ENCODE measurements at regions not wholly inside any gene's neighbourhood (a gene's known extent, or its start where the extent isn't known, plus 50 kb on each side); places are given as distances from the start of the nearest gene placed in this dataset.

DNA sequence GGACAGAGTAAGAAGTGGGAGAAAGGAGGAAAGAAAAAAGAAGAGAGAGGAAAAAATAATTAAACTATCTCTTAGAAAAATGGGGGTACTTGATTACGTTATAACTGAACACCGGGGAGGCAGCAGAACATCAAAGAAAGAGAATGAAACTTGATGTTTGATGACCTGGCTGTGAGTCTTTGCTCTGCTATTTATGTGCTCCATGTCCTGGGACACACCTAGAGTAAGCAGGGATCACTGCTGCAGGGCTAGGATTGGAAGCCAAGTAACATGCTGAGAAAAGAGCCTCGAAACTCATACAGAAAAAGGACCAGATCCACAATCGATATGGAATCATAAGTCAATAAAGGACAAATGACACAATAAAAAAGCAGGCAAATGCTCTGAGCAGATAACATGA is 56.7 kb upstream of the COL13A1 start:
- H3K4me1 Mint-ChIP-seq = no peaks in the 10 kb centered on the region
- Histone ChIP-seq H3K79me2 (ENCODE audit: control insufficient read depth, insufficient read depth, low read length) (no peaks in the 10 kb centered on the region), H3K4me1 (ENCODE audit: control insufficient read depth in 2 of 2, insufficient read depth in 2 of 2, low read length in 2 of 2) (no peaks in the 10 kb centered on the region), H3K9ac (ENCODE audit: low read length) (no peak overlapping the region), H3K4me3 (ENCODE audit: control extremely low read depth in 1 of 5, extremely low read depth in 1 of 5, insufficient read depth in 1 of 5, low read depth in 2 of 5, low read length in 4 of 5) (no peak overlapping the region), H3K4me2 (replicated peaks; ENCODE audit: low read depth, low read length, poor library complexity, severe bottlenecking) (no peak overlapping the region), H3K27me3 (replicated peaks in 1 of 4; ENCODE audit: control extremely low read depth in 1 of 4, control insufficient read depth in 3 of 4, insufficient read depth in 4 of 4, low read length in 3 of 4) (peaks cover 0 to 7% (median 0%) of the 10 kb centered on the region in 4 experiments), H2AFZ (ENCODE audit: insufficient read depth, low read depth, low read length, poor library complexity, severe bottlenecking) (no peak overlapping the region), H4K20me1 (ENCODE audit: control insufficient read depth, insufficient read depth, low read length, poor library complexity, severe bottlenecking) (no peaks in the 10 kb centered on the region), H3K36me3 (replicated peaks in 1 of 2; ENCODE audit: control extremely low read depth in 1 of 2, control insufficient read depth in 1 of 2, extremely low read depth in 1 of 2, insufficient read depth in 2 of 2, low read length in 1 of 2) (no peaks in the 10 kb centered on the region), H3K9me3 (ENCODE audit: control extremely low read depth in 1 of 3, control insufficient read depth in 2 of 3, insufficient read depth in 1 of 3, low read length in 2 of 3) (no peaks in the 10 kb centered on the region), H3K27ac (ENCODE audit: low read length in 2 of 2) (no peak overlapping the region)
- CTCF ChIA-PET = no interaction called here
- peaks cover 41% of the 10 kb centered on the region for H3K27me3 Mint-ChIP-seq
- 97% methylated on average over 4 of the region's 4 CpGs for WGBS (ENCODE audit: insufficient coverage)
- POLR2A ChIA-PET = no interaction called here
- ATAC-seq (ENCODE audit: low read depth) = no peak
- no peak for DNase-seq
- H3K9me3 Mint-ChIP-seq (ENCODE audit: insufficient read depth) = no peaks in the 10 kb centered on the region
- no peak overlapping the region for H3K27ac Mint-ChIP-seq
- TF ChIP-seq, protein P1, sequence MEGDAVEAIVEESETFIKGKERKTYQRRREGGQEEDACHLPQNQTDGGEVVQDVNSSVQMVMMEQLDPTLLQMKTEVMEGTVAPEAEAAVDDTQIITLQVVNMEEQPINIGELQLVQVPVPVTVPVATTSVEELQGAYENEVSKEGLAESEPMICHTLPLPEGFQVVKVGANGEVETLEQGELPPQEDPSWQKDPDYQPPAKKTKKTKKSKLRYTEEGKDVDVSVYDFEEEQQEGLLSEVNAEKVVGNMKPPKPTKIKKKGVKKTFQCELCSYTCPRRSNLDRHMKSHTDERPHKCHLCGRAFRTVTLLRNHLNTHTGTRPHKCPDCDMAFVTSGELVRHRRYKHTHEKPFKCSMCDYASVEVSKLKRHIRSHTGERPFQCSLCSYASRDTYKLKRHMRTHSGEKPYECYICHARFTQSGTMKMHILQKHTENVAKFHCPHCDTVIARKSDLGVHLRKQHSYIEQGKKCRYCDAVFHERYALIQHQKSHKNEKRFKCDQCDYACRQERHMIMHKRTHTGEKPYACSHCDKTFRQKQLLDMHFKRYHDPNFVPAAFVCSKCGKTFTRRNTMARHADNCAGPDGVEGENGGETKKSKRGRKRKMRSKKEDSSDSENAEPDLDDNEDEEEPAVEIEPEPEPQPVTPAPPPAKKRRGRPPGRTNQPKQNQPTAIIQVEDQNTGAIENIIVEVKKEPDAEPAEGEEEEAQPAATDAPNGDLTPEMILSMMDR (IDR thresholded peaks at IDR 0.05) = no peak
- no peak for TF ChIP-seq EZH2 (IDR thresholded peaks at IDR 0.05; ENCODE audit: borderline replicate concordance, insufficient read depth, low read depth, low read length, poor library complexity, severe bottlenecking)
- intact Hi-C loops (cut with micrococcal nuclease) = no loop called here
- no peak overlapping the region for H3K4me3 Mint-ChIP-seq

DNA sequence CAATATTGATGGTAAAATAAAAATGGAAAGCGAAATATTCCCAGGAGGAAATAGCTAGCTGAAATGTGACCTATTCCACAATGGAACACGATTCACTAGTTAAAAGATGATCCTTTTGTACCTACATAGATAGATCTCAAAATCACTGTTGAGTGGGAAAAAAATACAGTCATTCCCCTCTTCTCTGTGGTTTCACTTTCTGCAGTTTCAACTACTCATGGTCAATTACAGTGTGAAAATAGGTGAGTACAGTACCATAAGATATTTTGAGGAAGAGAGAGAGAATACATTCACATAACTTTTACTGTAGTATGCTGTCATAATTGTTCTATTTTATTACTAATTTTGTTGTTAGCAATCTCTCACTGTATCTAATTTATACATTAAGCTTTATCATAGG is 56.0 kb upstream of the COL13A1 start:
- no peaks in the 10 kb centered on the region for H3K4me1 Mint-ChIP-seq
- no peak overlapping the region for H3K27ac Mint-ChIP-seq
- Histone ChIP-seq H4K20me1 (ENCODE audit: control insufficient read depth, insufficient read depth, low read length, poor library complexity, severe bottlenecking) (no peaks in the 10 kb centered on the region), H3K36me3 (replicated peaks in 1 of 2; ENCODE audit: control extremely low read depth in 1 of 2, control insufficient read depth in 1 of 2, extremely low read depth in 1 of 2, insufficient read depth in 2 of 2, low read length in 1 of 2) (no peaks in the 10 kb centered on the region), H3K4me2 (replicated peaks; ENCODE audit: low read depth, low read length, poor library complexity, severe bottlenecking) (no peak overlapping the region), H2AFZ (ENCODE audit: insufficient read depth, low read depth, low read length, poor library complexity, severe bottlenecking) (no peak overlapping the region), H3K9me3 (ENCODE audit: control extremely low read depth in 1 of 3, control insufficient read depth in 2 of 3, insufficient read depth in 1 of 3, low read length in 2 of 3) (no peaks in the 10 kb centered on the region), H3K4me1 (ENCODE audit: control insufficient read depth in 2 of 2, insufficient read depth in 2 of 2, low read length in 2 of 2) (no peaks in the 10 kb centered on the region), H3K79me2 (ENCODE audit: control insufficient read depth, insufficient read depth, low read length) (no peaks in the 10 kb centered on the region), H3K27ac (ENCODE audit: low read length in 2 of 2) (no peak overlapping the region), H3K4me3 (ENCODE audit: control extremely low read depth in 1 of 5, extremely low read depth in 1 of 5, insufficient read depth in 1 of 5, low read depth in 2 of 5, low read length in 4 of 5) (no peak overlapping the region), H3K27me3 (replicated peaks in 1 of 4; ENCODE audit: control extremely low read depth in 1 of 4, control insufficient read depth in 3 of 4, insufficient read depth in 4 of 4, low read length in 3 of 4) (peaks cover 0 to 7% (median 0%) of the 10 kb centered on the region in 4 experiments), H3K9ac (ENCODE audit: low read length) (no peak overlapping the region)
- intact Hi-C loops (cut with micrococcal nuclease) = no loop called here
- H3K4me3 Mint-ChIP-seq = no peak overlapping the region
- DNase-seq (no peak), ATAC-seq (ENCODE audit: low read depth) (no peak)
- no peak for TF ChIP-seq EZH2 (IDR thresholded peaks at IDR 0.05; ENCODE audit: borderline replicate concordance, insufficient read depth, low read depth, low read length, poor library complexity, severe bottlenecking)
- TF ChIP-seq, protein P1 (IDR thresholded peaks at IDR 0.05) = no peak
- H3K27me3 Mint-ChIP-seq = peaks cover 43% of the 10 kb centered on the region
- no CpG with 5 or more reads among the region's 2 CpGs for WGBS (ENCODE audit: insufficient coverage)
- ChIA-PET POLR2A (no interaction called here), CTCF (no interaction called here)
- no peaks in the 10 kb centered on the region for H3K9me3 Mint-ChIP-seq (ENCODE audit: insufficient read depth)
